OCI-LY7 (cell line): ENCODE measurements at regions not wholly inside any gene's neighbourhood (a gene's known extent, or its start where the extent isn't known, plus 50 kb on each side); places are given as distances from the start of the nearest gene placed in this dataset.

Experiments
- EZH2phosphoT487 ChIP-seq: fragments of 200-600 bp; sonication (generic); IDR thresholded peaks from 2 replicates; pipeline ENCODE4 v1.6.1; 2018; ENCODE audit warnings: low read depth, borderline replicate concordance, mild to moderate bottlenecking, mixed run types, antibody characterized with exemption, low read length, moderate library complexity, mixed read lengths
- TF ChIP-seq, protein P1 (sequence below): fragments of 200-600 bp; sonication (generic); conservative IDR thresholded peaks from 2 replicates; pipeline ENCODE4 v1.5.1; 2014; ENCODE audit warnings: mild to moderate bottlenecking, antibody characterized with exemption, low read length, moderate library complexity, mixed read lengths

DNA sequence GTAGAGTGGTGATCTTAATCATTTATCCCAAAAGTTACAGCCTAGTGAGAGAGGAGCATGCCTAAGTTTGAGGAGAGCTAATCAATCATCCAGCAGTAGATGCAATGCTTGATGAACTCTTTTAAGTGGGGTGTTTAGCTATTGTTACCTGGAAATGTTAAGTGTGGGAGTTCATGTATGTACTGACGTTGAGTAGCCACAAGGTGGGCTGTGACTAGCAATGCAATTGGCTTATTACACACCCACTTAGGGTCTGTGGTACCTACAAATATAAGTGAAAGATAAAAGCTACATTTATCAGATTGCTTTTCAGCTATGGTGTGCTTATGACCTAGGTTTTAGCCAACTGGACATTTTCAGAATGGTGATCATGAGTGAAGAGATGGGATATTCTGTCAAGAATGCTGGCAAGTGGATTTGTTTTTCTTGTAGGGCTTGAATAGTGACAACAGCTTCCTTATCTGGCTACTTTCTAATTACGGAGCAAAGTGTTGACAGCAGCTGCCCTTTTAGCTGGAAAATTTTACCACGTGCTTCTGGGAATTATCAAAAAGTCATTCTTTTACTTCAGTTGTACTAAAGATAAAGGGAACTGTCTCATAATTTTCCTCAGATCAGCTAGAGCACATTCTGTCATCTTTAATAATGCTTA is 170.6 kb downstream of the POSTN start:
- TF ChIP-seq, protein P1, sequence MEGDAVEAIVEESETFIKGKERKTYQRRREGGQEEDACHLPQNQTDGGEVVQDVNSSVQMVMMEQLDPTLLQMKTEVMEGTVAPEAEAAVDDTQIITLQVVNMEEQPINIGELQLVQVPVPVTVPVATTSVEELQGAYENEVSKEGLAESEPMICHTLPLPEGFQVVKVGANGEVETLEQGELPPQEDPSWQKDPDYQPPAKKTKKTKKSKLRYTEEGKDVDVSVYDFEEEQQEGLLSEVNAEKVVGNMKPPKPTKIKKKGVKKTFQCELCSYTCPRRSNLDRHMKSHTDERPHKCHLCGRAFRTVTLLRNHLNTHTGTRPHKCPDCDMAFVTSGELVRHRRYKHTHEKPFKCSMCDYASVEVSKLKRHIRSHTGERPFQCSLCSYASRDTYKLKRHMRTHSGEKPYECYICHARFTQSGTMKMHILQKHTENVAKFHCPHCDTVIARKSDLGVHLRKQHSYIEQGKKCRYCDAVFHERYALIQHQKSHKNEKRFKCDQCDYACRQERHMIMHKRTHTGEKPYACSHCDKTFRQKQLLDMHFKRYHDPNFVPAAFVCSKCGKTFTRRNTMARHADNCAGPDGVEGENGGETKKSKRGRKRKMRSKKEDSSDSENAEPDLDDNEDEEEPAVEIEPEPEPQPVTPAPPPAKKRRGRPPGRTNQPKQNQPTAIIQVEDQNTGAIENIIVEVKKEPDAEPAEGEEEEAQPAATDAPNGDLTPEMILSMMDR: peak; percentile 43
- no peak for TF ChIP-seq EZH2phosphoT487
